Endothelial cell (in vitro differentiated cells): ENCODE measurements at regions not wholly inside any gene's neighbourhood (a gene's known extent, or its start where the extent isn't known, plus 50 kb on each side); places are given as distances from the start of the nearest gene placed in this dataset.

ENCODE experiments used
- DNase-seq: peaks from one replicate; pipeline ENCODE4 v3.0.0; 2021; ENCODE audit warnings: low spot score
- H3K27ac Mint-ChIP-seq: one replicate; pipeline ENCODE4 v1.8.0; 2021; ENCODE audit warnings: mixed read lengths, inconsistent platforms; ENCODE audit not compliant: unreplicated experiment
- H3K27me3 Mint-ChIP-seq: one replicate; pipeline ENCODE4 v1.8.0; 2021; ENCODE audit warnings: mild to moderate bottlenecking, moderate library complexity, mixed read lengths, inconsistent platforms; ENCODE audit not compliant: unreplicated experiment
- H3K36me3 Mint-ChIP-seq: one replicate; pipeline ENCODE4 v1.8.0; 2021; ENCODE audit warnings: mild to moderate bottlenecking, low read depth, mixed read lengths, inconsistent platforms; ENCODE audit not compliant: unreplicated experiment
- H3K4me1 Mint-ChIP-seq: one replicate; pipeline ENCODE4 v1.8.0; 2021; ENCODE audit warnings: mild to moderate bottlenecking, mixed read lengths, inconsistent platforms; ENCODE audit not compliant: unreplicated experiment
- H3K4me3 Mint-ChIP-seq: one replicate; pipeline ENCODE4 v1.8.0; 2021; ENCODE audit warnings: mild to moderate bottlenecking, mixed read lengths, inconsistent platforms; ENCODE audit not compliant: unreplicated experiment
- H3K9me3 Mint-ChIP-seq: one replicate; pipeline ENCODE4 v1.8.0; 2021; ENCODE audit warnings: mixed read lengths, inconsistent platforms; ENCODE audit not compliant: unreplicated experiment
- CTCF ChIP-seq: fragments of 200-600 bp; sonication (generic); IDR thresholded peaks from one replicate; pipeline ENCODE4 v1.5.0; 2021; ENCODE audit warnings: antibody characterized with exemption; ENCODE audit not compliant: unreplicated experiment

GRCh38 chr6:786946-787763, 94.2 kb upstream of the EXOC2 start:
- Mint-ChIP-seq H3K4me1 (peaks cover 6% of the 10 kb centered on the region), H3K9me3 (no peaks in the 10 kb centered on the region), H3K27me3 (peaks cover 4% of the 10 kb centered on the region), H3K36me3 (no peaks in the 10 kb centered on the region), H3K27ac (no peak overlapping the region), H3K4me3 (no peak overlapping the region)
- peak; percentile 85 for TF ChIP-seq CTCF
- peak; percentile 22 for DNase-seq

- H3K27me3 Mint-ChIP-seq: peaks cover 4% of the 10 kb centered on the region
- H3K9me3 Mint-ChIP-seq: no peaks in the 10 kb centered on the region
- H3K4me3 Mint-ChIP-seq: no peak overlapping the region
- DNase-seq: no peak
- H3K27ac Mint-ChIP-seq: no peak overlapping the region
- peaks cover 6% of the 10 kb centered on the region for H3K4me1 Mint-ChIP-seq
- no peaks in the 10 kb centered on the region for H3K36me3 Mint-ChIP-seq
- TF ChIP-seq CTCF: no peak
These were observed 91.2 kb upstream of the EXOC2 start for GRCh38 chr6:783966-784735.

GRCh38 chr6:782141-782540, 89.2 kb upstream of the EXOC2 start:
- DNase-seq: no peak
- Mint-ChIP-seq H3K27me3 (peaks cover 4% of the 10 kb centered on the region), H3K4me3 (no peak overlapping the region), H3K4me1 (no peaks in the 10 kb centered on the region), H3K27ac (no peak overlapping the region), H3K36me3 (no peaks in the 10 kb centered on the region), H3K9me3 (no peaks in the 10 kb centered on the region)
- TF ChIP-seq CTCF: no peak

GRCh38 chr6:781350-781961, 88.5 kb upstream of the EXOC2 start:
- Mint-ChIP-seq H3K27me3 (peaks cover 4% of the 10 kb centered on the region), H3K9me3 (no peaks in the 10 kb centered on the region), H3K36me3 (no peaks in the 10 kb centered on the region), H3K4me1 (no peaks in the 10 kb centered on the region), H3K27ac (no peak overlapping the region), H3K4me3 (no peak overlapping the region)
- TF ChIP-seq CTCF: no peak
- DNase-seq: no peak
